ENCODE measurements at regions not wholly inside any gene's neighbourhood (a gene's known extent, or its start where the extent isn't known, plus 50 kb on each side); places are given as distances from the start of the nearest gene placed in this dataset.
A peak's percentile ranks its signal among the peaks of the same experiment; 100 is the strongest.

DNA sequence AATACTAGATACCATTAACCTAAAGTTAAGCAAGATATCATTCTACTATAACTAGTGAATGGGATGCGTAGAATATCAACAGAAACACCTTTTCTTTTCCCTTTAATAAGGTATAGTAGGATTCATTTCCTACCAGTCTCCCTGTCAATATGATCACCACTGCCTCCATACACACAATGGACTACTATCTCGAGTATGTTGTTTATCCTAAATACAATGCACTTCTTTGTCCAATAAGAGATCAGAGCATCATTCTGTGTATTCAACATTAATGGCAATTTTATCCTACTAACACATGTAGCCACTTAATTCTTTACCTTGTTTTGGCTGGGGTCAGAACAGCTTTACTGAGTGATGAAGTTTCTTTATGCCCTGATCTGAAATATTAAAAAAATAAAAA is 276.3 kb downstream of the TFEC start:
- H3K27me3 Mint-ChIP-seq, result no peaks in the 10 kb centered on the region
- H3K4me3 Mint-ChIP-seq (ENCODE audit: low read depth), result no peak overlapping the region
- no peaks in the 10 kb centered on the region for H3K9me3 Mint-ChIP-seq (ENCODE audit: low read depth)
- no peaks in the 10 kb centered on the region for H3K4me1 Mint-ChIP-seq (ENCODE audit: low read depth)
- TF ChIP-seq, protein P1, sequence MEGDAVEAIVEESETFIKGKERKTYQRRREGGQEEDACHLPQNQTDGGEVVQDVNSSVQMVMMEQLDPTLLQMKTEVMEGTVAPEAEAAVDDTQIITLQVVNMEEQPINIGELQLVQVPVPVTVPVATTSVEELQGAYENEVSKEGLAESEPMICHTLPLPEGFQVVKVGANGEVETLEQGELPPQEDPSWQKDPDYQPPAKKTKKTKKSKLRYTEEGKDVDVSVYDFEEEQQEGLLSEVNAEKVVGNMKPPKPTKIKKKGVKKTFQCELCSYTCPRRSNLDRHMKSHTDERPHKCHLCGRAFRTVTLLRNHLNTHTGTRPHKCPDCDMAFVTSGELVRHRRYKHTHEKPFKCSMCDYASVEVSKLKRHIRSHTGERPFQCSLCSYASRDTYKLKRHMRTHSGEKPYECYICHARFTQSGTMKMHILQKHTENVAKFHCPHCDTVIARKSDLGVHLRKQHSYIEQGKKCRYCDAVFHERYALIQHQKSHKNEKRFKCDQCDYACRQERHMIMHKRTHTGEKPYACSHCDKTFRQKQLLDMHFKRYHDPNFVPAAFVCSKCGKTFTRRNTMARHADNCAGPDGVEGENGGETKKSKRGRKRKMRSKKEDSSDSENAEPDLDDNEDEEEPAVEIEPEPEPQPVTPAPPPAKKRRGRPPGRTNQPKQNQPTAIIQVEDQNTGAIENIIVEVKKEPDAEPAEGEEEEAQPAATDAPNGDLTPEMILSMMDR (IDR thresholded peaks at IDR 0.05; ENCODE audit: unreplicated experiment), result no peak
- no peak for DNase-seq (ENCODE audit: low spot score, unreplicated experiment)
- H3K27ac Mint-ChIP-seq, result no peak overlapping the region
- H3K36me3 Mint-ChIP-seq (ENCODE audit: insufficient read depth), result no peaks in the 10 kb centered on the region

GRCh38 chr7:115749924-115750323 is 280.6 kb downstream of the TFEC start:
- Mint-ChIP-seq H3K27ac (no peak overlapping the region), H3K36me3 (ENCODE audit: insufficient read depth) (no peaks in the 10 kb centered on the region), H3K4me3 (ENCODE audit: low read depth) (no peak overlapping the region), H3K4me1 (ENCODE audit: low read depth) (peaks cover 5% of the 10 kb centered on the region), H3K9me3 (ENCODE audit: low read depth) (no peaks in the 10 kb centered on the region), H3K27me3 (no peaks in the 10 kb centered on the region)
- TF ChIP-seq, protein P1 (IDR thresholded peaks at IDR 0.05; ENCODE audit: unreplicated experiment), result no peak
- no peak for DNase-seq (ENCODE audit: low spot score, unreplicated experiment)

- Mint-ChIP-seq H3K27ac (no peak overlapping the region), H3K4me3 (ENCODE audit: low read depth) (no peak overlapping the region), H3K36me3 (ENCODE audit: insufficient read depth) (no peaks in the 10 kb centered on the region), H3K27me3 (no peaks in the 10 kb centered on the region), H3K4me1 (ENCODE audit: low read depth) (peaks cover 5% of the 10 kb centered on the region), H3K9me3 (ENCODE audit: low read depth) (no peaks in the 10 kb centered on the region)
- no peak for DNase-seq (ENCODE audit: low spot score, unreplicated experiment)
- TF ChIP-seq, protein P1 (IDR thresholded peaks at IDR 0.05; ENCODE audit: unreplicated experiment), result peak; percentile 61
Observed at GRCh38 chr7:115748123-115748738, 282.3 kb downstream of the TFEC start.

GRCh38 chr7:115747174-115747573 is 283.4 kb downstream of the TFEC start:
- H3K27me3 Mint-ChIP-seq, result no peaks in the 10 kb centered on the region

DNA sequence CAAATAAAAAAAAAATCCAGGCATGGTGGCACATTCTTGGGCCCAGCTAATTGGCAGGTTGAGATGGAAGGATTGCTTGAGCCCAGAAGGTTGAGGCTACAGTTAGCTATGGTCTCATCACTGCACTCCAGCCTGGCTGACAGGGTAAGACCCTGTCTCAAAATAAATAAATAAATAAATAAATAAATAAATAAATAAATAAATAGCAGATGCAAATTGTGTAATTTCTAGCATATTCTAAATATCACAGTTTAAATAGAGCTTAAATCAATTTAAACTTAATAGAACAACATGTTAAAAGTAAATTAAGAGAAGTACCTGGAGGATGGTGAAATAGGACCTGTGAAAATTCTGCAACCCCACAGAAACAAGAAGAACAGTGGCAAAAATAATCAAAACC is 290.5 kb downstream of the TFEC start:
- DNase-seq (ENCODE audit: low spot score, unreplicated experiment), result no peak
- Mint-ChIP-seq H3K36me3 (ENCODE audit: insufficient read depth) (no peaks in the 10 kb centered on the region), H3K4me3 (ENCODE audit: low read depth) (no peak overlapping the region), H3K4me1 (ENCODE audit: low read depth) (no peaks in the 10 kb centered on the region), H3K9me3 (ENCODE audit: low read depth) (no peaks in the 10 kb centered on the region), H3K27me3 (no peaks in the 10 kb centered on the region), H3K27ac (no peak overlapping the region)
- TF ChIP-seq, protein P1 (IDR thresholded peaks at IDR 0.05; ENCODE audit: unreplicated experiment), result no peak

More at GRCh38 chr7:115747174-115747573, 283.4 kb downstream of the TFEC start:
- H3K27ac Mint-ChIP-seq, result no peak overlapping the region
- no peak for DNase-seq (ENCODE audit: low spot score, unreplicated experiment)
- H3K4me3 Mint-ChIP-seq (ENCODE audit: low read depth), result no peak overlapping the region
- no peaks in the 10 kb centered on the region for H3K9me3 Mint-ChIP-seq (ENCODE audit: low read depth)
- TF ChIP-seq, protein P1 (IDR thresholded peaks at IDR 0.05; ENCODE audit: unreplicated experiment), result no peak
- no peaks in the 10 kb centered on the region for H3K36me3 Mint-ChIP-seq (ENCODE audit: insufficient read depth)
- H3K4me1 Mint-ChIP-seq (ENCODE audit: low read depth), result peaks cover 5% of the 10 kb centered on the region
